Smooth muscle cell (in vitro differentiated cells): ENCODE measurements at regions not wholly inside any gene's neighbourhood (a gene's known extent, or its start where the extent isn't known, plus 50 kb on each side); places are given as distances from the start of the nearest gene placed in this dataset.
A peak's percentile ranks its signal among the peaks of the same experiment; 100 is the strongest.

Experiments used
- DNase-seq: peaks from one replicate; lab custom pipeline; 2025; ENCODE audit not compliant: unreplicated experiment; lab: John Stamatoyannopoulos, UW
- H2AFZ ChIP-seq: fragments of 200-600 bp; sonication (generic); 2 replicates; pipeline ENCODE4 v1.6.0; 2016; ENCODE audit warnings: antibody characterized with exemption, low read depth, mild to moderate bottlenecking
- H3F3A ChIP-seq: fragments of 200-600 bp; sonication (generic); 2 replicates; pipeline ENCODE4 v1.6.0; 2017; ENCODE audit warnings: antibody characterized with exemption, low read depth
- H3K27ac ChIP-seq: fragments of 200-600 bp; sonication (generic); 2 replicates; pipeline ENCODE4 v1.5.1; 2016; ENCODE audit warnings: low read depth, mild to moderate bottlenecking
- H3K27me3 ChIP-seq: fragments of 200-600 bp; sonication (generic); 2 replicates; pipeline ENCODE4 v1.6.1; 2016; ENCODE audit warnings: low read depth, mild to moderate bottlenecking
- H3K36me3 ChIP-seq: fragments of 200-600 bp; sonication (generic); 2 replicates; pipeline ENCODE4 v1.5.1; 2016; ENCODE audit warnings: low read depth
- H3K4me1 ChIP-seq: fragments of 200-600 bp; sonication (generic); 2 replicates; pipeline ENCODE4 v1.5.1; 2016; ENCODE audit warnings: low read depth
- H3K4me2 ChIP-seq: fragments of 200-600 bp; sonication (generic); 2 replicates; pipeline ENCODE4 v1.6.0; 2016; ENCODE audit warnings: mild to moderate bottlenecking
- H3K4me3 ChIP-seq: fragments of 200-600 bp; sonication (generic); 2 replicates; pipeline ENCODE4 v1.5.1; 2016; ENCODE audit warnings: mild to moderate bottlenecking
- H3K79me2 ChIP-seq: fragments of 200-600 bp; sonication (generic); 2 replicates; pipeline ENCODE4 v1.6.0; 2016; ENCODE audit warnings: low read depth, mild to moderate bottlenecking
- H3K9ac ChIP-seq: fragments of 200-600 bp; sonication (generic); 2 replicates; pipeline ENCODE4 v1.6.0; 2016; ENCODE audit warnings: low read depth
- H3K9me3 ChIP-seq: fragments of 200-600 bp; sonication (generic); replicated peaks from 2 replicates; pipeline ENCODE4 v1.5.1; 2016; ENCODE audit warnings: low read depth
- H4K20me1 ChIP-seq: fragments of 200-600 bp; sonication (generic); 2 replicates; pipeline ENCODE4 v1.6.0; 2016; ENCODE audit warnings: low read depth
- WGBS: methylation state at CpG from one replicate; pipeline ENCODE4 v1.1.7; 2016; ENCODE audit warnings: low lambda C conversion rate; 5-methylcytosine and 5-hydroxymethylcytosine counted together
- TF ChIP-seq, protein P1 (sequence below): fragments of 200-600 bp; sonication (generic); IDR thresholded peaks from 2 replicates; pipeline ENCODE4 v1.5.1; 2017; ENCODE audit warnings: borderline replicate concordance, mild to moderate bottlenecking, antibody characterized with exemption; ENCODE audit not compliant: insufficient read depth, poor library complexity, severe bottlenecking

GRCh38 chr2:116435648-116436047 lies 1378.8 kb upstream of the DDX18 start:
- no peak overlapping the region for H3K4me3 ChIP-seq
- DNase-seq, result no peak
- no peak overlapping the region for H3K27ac ChIP-seq
- no peaks in the 10 kb centered on the region for H3K36me3 ChIP-seq
- H3K27me3 ChIP-seq, result no peaks in the 10 kb centered on the region
- no peaks in the 10 kb centered on the region for H4K20me1 ChIP-seq
- no peak overlapping the region for H3K9ac ChIP-seq
- no peaks in the 10 kb centered on the region for H3K79me2 ChIP-seq
- H3F3A ChIP-seq, result no peaks in the 10 kb centered on the region
- H3K9me3 ChIP-seq, result no peaks in the 10 kb centered on the region
- TF ChIP-seq, protein P1, sequence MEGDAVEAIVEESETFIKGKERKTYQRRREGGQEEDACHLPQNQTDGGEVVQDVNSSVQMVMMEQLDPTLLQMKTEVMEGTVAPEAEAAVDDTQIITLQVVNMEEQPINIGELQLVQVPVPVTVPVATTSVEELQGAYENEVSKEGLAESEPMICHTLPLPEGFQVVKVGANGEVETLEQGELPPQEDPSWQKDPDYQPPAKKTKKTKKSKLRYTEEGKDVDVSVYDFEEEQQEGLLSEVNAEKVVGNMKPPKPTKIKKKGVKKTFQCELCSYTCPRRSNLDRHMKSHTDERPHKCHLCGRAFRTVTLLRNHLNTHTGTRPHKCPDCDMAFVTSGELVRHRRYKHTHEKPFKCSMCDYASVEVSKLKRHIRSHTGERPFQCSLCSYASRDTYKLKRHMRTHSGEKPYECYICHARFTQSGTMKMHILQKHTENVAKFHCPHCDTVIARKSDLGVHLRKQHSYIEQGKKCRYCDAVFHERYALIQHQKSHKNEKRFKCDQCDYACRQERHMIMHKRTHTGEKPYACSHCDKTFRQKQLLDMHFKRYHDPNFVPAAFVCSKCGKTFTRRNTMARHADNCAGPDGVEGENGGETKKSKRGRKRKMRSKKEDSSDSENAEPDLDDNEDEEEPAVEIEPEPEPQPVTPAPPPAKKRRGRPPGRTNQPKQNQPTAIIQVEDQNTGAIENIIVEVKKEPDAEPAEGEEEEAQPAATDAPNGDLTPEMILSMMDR, result no peak
- no peak overlapping the region for H2AFZ ChIP-seq
- WGBS, result 62% methylated on average over 4 of the region's 4 CpGs
- H3K4me2 ChIP-seq, result no peak overlapping the region
- H3K4me1 ChIP-seq, result no peaks in the 10 kb centered on the region

DNA sequence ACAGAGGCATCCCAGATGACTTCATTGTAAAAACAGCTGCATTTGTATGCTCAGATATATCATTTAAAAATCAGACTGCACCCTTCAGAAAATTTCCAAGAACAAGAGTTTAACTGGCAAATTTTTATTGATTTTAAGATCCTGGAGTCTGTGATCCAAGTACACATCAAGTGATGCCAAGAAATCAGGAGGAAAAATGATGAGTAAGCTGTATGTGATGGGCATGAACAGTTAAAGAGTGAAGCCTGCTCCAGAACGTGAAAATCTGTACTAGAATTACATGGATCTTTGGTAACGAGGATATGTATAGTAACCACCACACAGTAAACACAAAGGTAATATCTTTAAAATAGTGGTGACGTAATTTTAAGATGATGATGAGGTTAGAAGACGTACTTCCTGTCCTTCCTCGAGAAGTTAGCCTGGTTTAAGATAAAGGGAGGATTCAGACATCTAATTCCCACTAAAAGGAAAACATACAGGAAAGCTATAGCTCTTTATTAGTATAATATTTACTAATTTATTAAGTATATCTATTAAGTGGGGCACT lies 1374.3 kb upstream of the DDX18 start:
- H3K79me2 ChIP-seq, result no peaks in the 10 kb centered on the region

DNA sequence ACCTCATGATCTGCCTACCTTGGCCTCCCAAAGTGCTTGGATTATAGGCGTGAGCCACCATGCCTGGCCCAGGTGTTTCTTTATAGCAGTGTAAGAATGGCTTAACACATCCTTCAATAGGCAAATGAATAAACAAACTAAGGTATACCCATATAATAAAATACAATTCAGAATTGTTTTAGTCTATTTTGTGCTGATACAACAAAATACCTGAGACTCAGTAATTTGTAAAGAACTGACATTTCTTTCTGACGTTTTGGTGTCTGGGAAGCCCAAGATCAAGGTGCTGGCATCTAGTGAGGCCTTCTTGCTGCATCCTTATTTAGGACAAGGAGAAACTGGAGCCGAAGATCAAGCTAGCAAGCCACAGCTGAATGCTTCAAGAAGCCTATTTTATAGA lies 1372.1 kb upstream of the DDX18 start:
- H4K20me1 ChIP-seq, result no peaks in the 10 kb centered on the region
- H2AFZ ChIP-seq, result no peak overlapping the region
- H3K4me1 ChIP-seq, result no peaks in the 10 kb centered on the region
- no peak overlapping the region for H3K27ac ChIP-seq
- H3F3A ChIP-seq, result no peaks in the 10 kb centered on the region
- H3K27me3 ChIP-seq, result no peaks in the 10 kb centered on the region
- H3K4me3 ChIP-seq, result no peak overlapping the region
- H3K9ac ChIP-seq, result no peak overlapping the region
- H3K79me2 ChIP-seq, result no peaks in the 10 kb centered on the region
- DNase-seq, result no peak
- H3K9me3 ChIP-seq, result no peaks in the 10 kb centered on the region
- H3K36me3 ChIP-seq, result no peaks in the 10 kb centered on the region
- WGBS, result 87% methylated on average over 3 of the region's 3 CpGs
- TF ChIP-seq, protein P1, result no peak
- H3K4me2 ChIP-seq, result no peak overlapping the region

More for the DNA sequence above, 1374.3 kb upstream of the DDX18 start:
- DNase-seq, result no peak
- no peak overlapping the region for H3K4me2 ChIP-seq
- H3K36me3 ChIP-seq, result no peaks in the 10 kb centered on the region
- H3K27me3 ChIP-seq, result no peaks in the 10 kb centered on the region
- no peaks in the 10 kb centered on the region for H4K20me1 ChIP-seq
- no peaks in the 10 kb centered on the region for H3F3A ChIP-seq
- no peak overlapping the region for H3K9ac ChIP-seq
- no peak overlapping the region for H3K4me3 ChIP-seq
- WGBS, result 60% methylated on average over 5 of the region's 5 CpGs
- no peaks in the 10 kb centered on the region for H3K4me1 ChIP-seq
- TF ChIP-seq, protein P1, result no peak
- H2AFZ ChIP-seq, result peak overlapping the region; percentile 0
- no peak overlapping the region for H3K27ac ChIP-seq
- no peaks in the 10 kb centered on the region for H3K9me3 ChIP-seq

DNA sequence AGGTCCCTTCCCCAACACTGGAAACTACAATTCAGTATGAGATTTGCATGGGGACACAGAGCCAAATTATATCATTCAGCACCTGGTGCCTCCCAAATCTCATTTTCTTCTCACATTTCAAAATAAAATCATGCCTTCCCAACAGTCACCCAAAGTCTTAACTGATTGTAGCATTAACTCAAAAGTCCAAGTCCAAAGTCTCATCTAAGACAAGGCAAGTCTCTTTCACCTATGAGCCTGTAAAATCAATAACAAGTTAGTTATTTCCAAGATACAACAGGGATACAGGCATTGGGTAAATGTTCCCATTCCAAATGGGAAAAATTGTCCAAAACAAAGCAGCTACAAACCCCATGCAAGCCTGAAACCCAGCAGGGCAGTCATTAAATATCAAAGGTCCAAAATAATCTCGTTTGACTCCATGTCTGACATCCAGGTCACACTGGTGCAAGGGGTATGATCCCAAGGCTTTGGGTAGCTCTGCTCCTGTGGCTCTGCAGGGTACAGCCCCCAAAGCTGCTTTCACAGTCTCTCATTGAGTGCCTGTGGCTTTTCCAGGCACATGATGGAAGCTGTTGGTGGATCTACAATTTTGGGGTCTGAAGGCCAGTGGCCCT lies 1370.1 kb upstream of the DDX18 start:
- Histone ChIP-seq H3K9me3 (no peaks in the 10 kb centered on the region), H3K4me3 (no peak overlapping the region), H2AFZ (no peak overlapping the region), H3K9ac (no peak overlapping the region), H3K27ac (no peak overlapping the region), H3K36me3 (no peaks in the 10 kb centered on the region), H3K4me2 (no peak overlapping the region), H3F3A (no peaks in the 10 kb centered on the region), H3K27me3 (no peaks in the 10 kb centered on the region), H3K4me1 (no peaks in the 10 kb centered on the region), H3K79me2 (no peaks in the 10 kb centered on the region), H4K20me1 (no peaks in the 10 kb centered on the region)
- WGBS, result 76% methylated on average over 1 of the region's 1 CpG
- TF ChIP-seq, protein P1, result no peak
- no peak for DNase-seq
